B cell (primary cell): ENCODE measurements at regions not wholly inside any gene's neighbourhood (a gene's known extent, or its start where the extent isn't known, plus 50 kb on each side); places are given as distances from the start of the nearest gene placed in this dataset.

ENCODE experiments used
- CTCF ChIP-seq: fragments of 200-600 bp; IDR thresholded peaks from one replicate; pipeline ENCODE4 v1.8.0; 2022; ENCODE audit warnings: antibody characterized with exemption, mild to moderate bottlenecking
- EZH2 ChIP-seq: IDR thresholded peaks from 2 replicates; pipeline ENCODE4 v1.6.1; 2012; ENCODE audit warnings: borderline replicate concordance, low read depth, mild to moderate bottlenecking, moderate library complexity, low read length; ENCODE audit not compliant: insufficient read depth, poor library complexity, severe bottlenecking

- TF ChIP-seq EZH2 (no peak), CTCF (no peak)
These were observed 195.7 kb upstream of the MAN1A1 start for GRCh38 chr6:119545245-119545644.
